H1 (cell line): ENCODE measurements at regions not wholly inside any gene's neighbourhood (a gene's known extent, or its start where the extent isn't known, plus 50 kb on each side); places are given as distances from the start of the nearest gene placed in this dataset.

Source experiments
- CTCF ChIA-PET: fragments of 300-600 bp; sonication (Branson Sonifier 250); formaldehyde crosslinking; loops from one replicate; lab custom pipeline; 2021; ENCODE audit not compliant: partially characterized antibody; lab: Charles Lee
- POLR2A ChIA-PET: fragments of 300-600 bp; sonication (Branson Sonifier 250); formaldehyde crosslinking; loops from one replicate; lab custom pipeline; 2021; ENCODE audit warnings: inconsistent platforms; ENCODE audit not compliant: partially characterized antibody; lab: Charles Lee
- DNase-seq, 2 experiments: peaks; one replicate each; pipeline versions ENCODE4 v3.0.0 to v3.0.0-alpha.2; 2010 to 2022; ENCODE audit warnings: low spot score in 2 of 2, low read depth in 1 of 2, mixed read lengths in 1 of 2
- FAIRE-seq: peaks from 2 replicates; lab custom pipeline; 2011; peaks lifted over from hg19 to GRCh38; lab: Jason Lieb, UNC
- H2AFZ ChIP-seq: 2 replicates; pipeline ENCODE4 v1.8.1; 2012; ENCODE audit warnings: low read length, inconsistent platforms
- H2AK5ac ChIP-seq: 2 replicates; pipeline ENCODE4 v1.6.1; 2013; ENCODE audit warnings: low read depth, low read length
- H2BK120ac ChIP-seq: replicated peaks from 2 replicates; pipeline ENCODE3; 2013; ENCODE audit warnings: low read depth, low read length, inconsistent platforms
- H2BK12ac ChIP-seq: 2 replicates; pipeline ENCODE4 v1.6.1; 2013; ENCODE audit warnings: low read depth, low read length
- H2BK15ac ChIP-seq: 2 replicates; pipeline ENCODE4 v1.6.1; 2013; ENCODE audit warnings: low read length
- H2BK20ac ChIP-seq: 2 replicates; pipeline ENCODE4 v1.6.1; 2013; ENCODE audit warnings: low read length
- H2BK5ac ChIP-seq: 2 replicates; pipeline ENCODE4 v1.6.1; 2013; ENCODE audit warnings: low read depth, low read length
- H3K14ac ChIP-seq: 2 replicates; pipeline ENCODE4 v1.6.1; 2013; ENCODE audit warnings: inconsistent platforms; ENCODE audit not compliant: insufficient read length
- H3K18ac ChIP-seq: 2 replicates; pipeline ENCODE4 v1.6.1; 2013; ENCODE audit warnings: low read length; ENCODE audit errors: extremely low read depth
- H3K23ac ChIP-seq: 2 replicates; pipeline ENCODE4 v1.6.1; 2013; ENCODE audit warnings: inconsistent platforms; ENCODE audit not compliant: insufficient read length
- H3K23me2 ChIP-seq: 2 replicates; pipeline ENCODE4 v1.6.1; 2013; ENCODE audit warnings: low read depth, low read length
- H3K27ac ChIP-seq: 2 replicates; pipeline ENCODE4 v1.6.1; 2011; ENCODE audit warnings: low read depth, low read length, inconsistent platforms
- H3K27me3 ChIP-seq, 4 experiments: replicated peaks in 1 of 4; 1 replicate in 1 of 4; 2 replicates in 3 of 4; pipeline versions ENCODE4 v1.6.1 to v1.8.1; 2011 to 2013; ENCODE audit warnings: low read length in 3 of 4, mild to moderate bottlenecking in 3 of 4, inconsistent platforms in 2 of 4, mixed read lengths in 2 of 4, moderate library complexity in 1 of 4; ENCODE audit not compliant: control insufficient read depth in 3 of 4, insufficient read depth in 3 of 4; ENCODE audit errors: extremely low read depth in 1 of 4
- H3K36me3 ChIP-seq, 4 experiments: 2 replicates each; pipeline versions ENCODE4 v1.6.1 to v1.8.1; 2011 to 2013; ENCODE audit warnings: mild to moderate bottlenecking in 4 of 4, low read length in 3 of 4, moderate library complexity in 2 of 4, control low read depth in 1 of 4, inconsistent platforms in 1 of 4; ENCODE audit not compliant: insufficient read depth in 4 of 4, control insufficient read depth in 2 of 4
- H3K4ac ChIP-seq: replicated peaks from 2 replicates; pipeline ENCODE3; 2013; ENCODE audit warnings: low read length, low read depth, mixed read lengths, inconsistent platforms; ENCODE audit not compliant: insufficient read length
- H3K4me1 ChIP-seq, 4 experiments: replicated peaks in 1 of 4; 1 replicate in 1 of 4; 2 replicates in 3 of 4; pipeline versions ENCODE4 v1.6.1 to v1.8.1; 2011 to 2013; ENCODE audit warnings: low read length in 3 of 4, inconsistent platforms in 2 of 4, mixed read lengths in 1 of 4; ENCODE audit not compliant: insufficient read depth in 4 of 4, control insufficient read depth in 3 of 4
- H3K4me2 ChIP-seq, 2 experiments: 2 replicates each; pipeline versions ENCODE4 v1.6.1 to v1.8.1; 2011 to 2013; ENCODE audit warnings: low read depth in 2 of 2, low read length in 2 of 2, control low read depth in 1 of 2, inconsistent platforms in 1 of 2, mild to moderate bottlenecking in 1 of 2; ENCODE audit not compliant: insufficient read depth in 1 of 2
- H3K4me3 ChIP-seq, 4 experiments: fragments of 200-600, 300-600 bp in 1 of 4; sonication (generic), shearing (Covaris generic), sonication (Bioruptor Twin) in 1 of 4; 2 replicates each; pipeline versions ENCODE4 v1.5.1 to v1.8.1; 2011 to 2016; ENCODE audit warnings: low read length in 4 of 4, low read depth in 3 of 4, control low read depth in 2 of 4, inconsistent platforms in 2 of 4, mild to moderate bottlenecking in 2 of 4, mixed read lengths in 1 of 4, moderate library complexity in 1 of 4; ENCODE audit not compliant: insufficient read depth in 2 of 4; ENCODE audit errors: extremely low read depth in 1 of 4
- H3K56ac ChIP-seq: replicated peaks from 2 replicates; pipeline ENCODE3; 2013; ENCODE audit warnings: low read depth, mild to moderate bottlenecking, mixed read lengths, low read length, inconsistent platforms; ENCODE audit not compliant: insufficient read length
- H3K79me1 ChIP-seq: 2 replicates; pipeline ENCODE4 v1.6.1; 2013; ENCODE audit warnings: low read depth, low read length, control low read depth
- H3K79me2 ChIP-seq, 2 experiments: 2 replicates each; pipeline versions ENCODE4 v1.6.1 to v1.8.1; 2012 to 2013; ENCODE audit warnings: low read length in 2 of 2, mild to moderate bottlenecking in 2 of 2, inconsistent platforms in 1 of 2; ENCODE audit not compliant: insufficient read depth in 2 of 2, control insufficient read depth in 1 of 2
- H3K9ac ChIP-seq, 4 experiments: replicated peaks in 1 of 4; 1 replicate in 1 of 4; 2 replicates in 3 of 4; pipeline versions ENCODE4 v1.6.1 to v1.8.1; 2011 to 2013; ENCODE audit warnings: low read depth in 3 of 4, low read length in 3 of 4, control low read depth in 2 of 4, mild to moderate bottlenecking in 2 of 4, moderate library complexity in 2 of 4, inconsistent platforms in 1 of 4; ENCODE audit errors: extremely low read depth in 1 of 4
- H3K9me3 ChIP-seq, 2 experiments: 2 replicates each; pipeline versions ENCODE4 v1.6.1 to v1.8.1; 2012 to 2013; ENCODE audit warnings: mild to moderate bottlenecking in 2 of 2, moderate library complexity in 2 of 2, control low read depth in 1 of 2, inconsistent platforms in 1 of 2, low read depth in 1 of 2, low read length in 1 of 2, mixed read lengths in 1 of 2; ENCODE audit not compliant: insufficient read depth in 2 of 2
- H4K20me1 ChIP-seq, 2 experiments: replicated peaks in 1 of 2; 2 replicates each; pipeline versions ENCODE3 to v1.8.1; 2011 to 2013; ENCODE audit warnings: inconsistent platforms in 2 of 2, low read length in 2 of 2, mild to moderate bottlenecking in 1 of 2; ENCODE audit not compliant: insufficient read depth in 2 of 2, control insufficient read depth in 1 of 2
- H4K5ac ChIP-seq: 2 replicates; pipeline ENCODE4 v1.6.1; 2013; ENCODE audit warnings: low read length, low read depth, mixed read lengths, inconsistent platforms; ENCODE audit not compliant: insufficient read length
- H4K8ac ChIP-seq: 2 replicates; pipeline ENCODE4 v1.8.0; 2013; ENCODE audit warnings: mild to moderate bottlenecking, moderate library complexity, low read length, inconsistent platforms; ENCODE audit not compliant: insufficient read depth; ENCODE audit errors: extremely low read depth
- H4K91ac ChIP-seq: replicated peaks from 2 replicates; pipeline ENCODE3; 2013; ENCODE audit warnings: low read length, mixed read lengths, inconsistent platforms; ENCODE audit not compliant: insufficient read length
- BRCA1 ChIP-seq: IDR thresholded peaks from 2 replicates; pipeline ENCODE4 v1.6.1; 2012; ENCODE audit warnings: low read depth, low read length, improper control_type of control experiment
- WGBS, 2 experiments: shearing (Covaris generic) in 1 of 2; methylation state at CpG; one replicate each; pipeline versions ENCODE4 v1.1.6 to v1.1.7; 2013 to 2015; ENCODE audit warnings: low lambda C conversion rate in 2 of 2, mixed read lengths in 2 of 2, inconsistent platforms in 1 of 2, low coverage in 1 of 2, missing lambda C conversion rate in 1 of 2; ENCODE audit not compliant: insufficient replicate concordance in 2 of 2, insufficient coverage in 1 of 2, insufficient read length in 1 of 2; ENCODE audit errors: extremely low coverage in 1 of 2, missing lambda C conversion rate in 1 of 2; 5-methylcytosine and 5-hydroxymethylcytosine counted together

DNA sequence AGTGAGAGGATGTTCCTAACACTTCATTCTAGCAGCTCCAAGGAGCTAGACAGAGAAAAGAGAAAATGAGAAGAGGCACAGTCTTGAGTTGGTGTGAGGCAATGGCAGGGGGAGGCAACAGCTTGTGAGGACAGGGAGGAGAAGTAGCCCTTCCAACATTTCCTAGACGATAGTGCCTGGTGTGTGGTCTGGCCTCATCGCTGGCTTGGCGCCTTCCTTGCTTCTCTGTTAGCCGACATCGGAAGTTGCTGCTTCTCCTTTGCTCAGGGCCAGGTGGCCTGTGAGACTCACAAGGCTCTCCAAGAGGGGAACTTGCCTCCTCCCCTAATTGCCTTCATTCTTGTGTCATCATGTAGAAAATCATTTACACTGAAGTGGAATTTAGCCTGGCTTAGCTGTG lies 208.7 kb downstream of the MAP2K4 start:
- H2BK12ac ChIP-seq: no peak overlapping the region
- H3K14ac ChIP-seq: no peak overlapping the region
- no peak overlapping the region for H3K18ac ChIP-seq
- H3K4me2 ChIP-seq: no peak overlapping the region
- H3K27ac ChIP-seq: no peak overlapping the region
- H3K36me3 ChIP-seq: no peaks in the 10 kb centered on the region
- no peak overlapping the region for H2AK5ac ChIP-seq
- no peak overlapping the region for H2BK15ac ChIP-seq
- H4K20me1 ChIP-seq: no peaks in the 10 kb centered on the region
- H3K23me2 ChIP-seq: no peaks in the 10 kb centered on the region
- no peaks in the 10 kb centered on the region for H3K4me1 ChIP-seq
- no peak for TF ChIP-seq BRCA1
- no peak overlapping the region for H3K4ac ChIP-seq
- no peaks in the 10 kb centered on the region for H3K79me2 ChIP-seq
- no peak overlapping the region for H2BK5ac ChIP-seq
- DNase-seq (no peak), FAIRE-seq (no peak)
- no peak overlapping the region for H2BK20ac ChIP-seq
- no peak overlapping the region for H4K91ac ChIP-seq
- no peak overlapping the region for H4K8ac ChIP-seq
- no peaks in the 10 kb centered on the region for H3K27me3 ChIP-seq
- H4K5ac ChIP-seq: no peak overlapping the region
- no peak overlapping the region for H2AFZ ChIP-seq
- H3K9ac ChIP-seq: no peak overlapping the region
- H3K23ac ChIP-seq: no peak overlapping the region
- no peak overlapping the region for H3K56ac ChIP-seq
- ChIA-PET POLR2A (no interaction called here), CTCF (no interaction called here)
- no peak overlapping the region for H3K4me3 ChIP-seq
- H3K9me3 ChIP-seq: no peaks in the 10 kb centered on the region
- WGBS, 2 experiments: 98% methylated on average over 5 of the region's 5 CpGs; no CpG with 5 or more reads in 1 of the 2 experiments
- H2BK120ac ChIP-seq: no peak overlapping the region
- H3K79me1 ChIP-seq: no peaks in the 10 kb centered on the region
